HepG2 (cell line): ENCODE measurements at regions not wholly inside any gene's neighbourhood (a gene's known extent, or its start where the extent isn't known, plus 50 kb on each side); places are given as distances from the start of the nearest gene placed in this dataset.
"Not testable (repeated sequence)": the region's sequence is repeated elsewhere in the genome, so short reads cannot be mapped to it uniquely, and the experiment has no call there.

ENCODE experiments used
- KLF13 ChIP-seq: sonication (generic); formaldehyde crosslinking; IDR thresholded peaks from 2 replicates; pipeline ENCODE4 v1.4.0; 2020; ENCODE audit warnings: mild to moderate bottlenecking, missing genetic modification reagents
- MED1 ChIP-seq: sonication (generic); formaldehyde crosslinking; IDR thresholded peaks from 2 replicates; pipeline ENCODE4 v1.4.0; 2020; ENCODE audit warnings: missing genetic modification reagents
- RARA ChIP-seq: IDR thresholded peaks from 2 replicates; pipeline ENCODE4 v1.6.1; 2016; ENCODE audit warnings: missing genetic modification reagents, missing compliant biosample characterization
- ZSCAN29 ChIP-seq: sonication (generic); formaldehyde crosslinking; conservative IDR thresholded peaks from 2 replicates; pipeline ENCODE4 v1.4.0; 2020; ENCODE audit warnings: mild to moderate bottlenecking, missing genetic modification reagents
- TF ChIP-seq, protein P1 (sequence below): sonication (generic); formaldehyde crosslinking; IDR thresholded peaks from 2 replicates; pipeline ENCODE4 v1.4.0; 2020; ENCODE audit warnings: missing genetic modification reagents
- TF ChIP-seq, protein P2 (sequence below): sonication (generic); formaldehyde crosslinking; IDR thresholded peaks from 2 replicates; pipeline ENCODE4 v1.5.0; 2020; ENCODE audit warnings: mild to moderate bottlenecking, missing genetic modification reagents, moderate library complexity
- TF ChIP-seq, protein P3 (sequence below): sonication (generic); formaldehyde crosslinking; IDR thresholded peaks from 2 replicates; pipeline ENCODE4 v1.4.0; 2020; ENCODE audit warnings: low read depth, mild to moderate bottlenecking, missing genetic modification reagents

DNA sequence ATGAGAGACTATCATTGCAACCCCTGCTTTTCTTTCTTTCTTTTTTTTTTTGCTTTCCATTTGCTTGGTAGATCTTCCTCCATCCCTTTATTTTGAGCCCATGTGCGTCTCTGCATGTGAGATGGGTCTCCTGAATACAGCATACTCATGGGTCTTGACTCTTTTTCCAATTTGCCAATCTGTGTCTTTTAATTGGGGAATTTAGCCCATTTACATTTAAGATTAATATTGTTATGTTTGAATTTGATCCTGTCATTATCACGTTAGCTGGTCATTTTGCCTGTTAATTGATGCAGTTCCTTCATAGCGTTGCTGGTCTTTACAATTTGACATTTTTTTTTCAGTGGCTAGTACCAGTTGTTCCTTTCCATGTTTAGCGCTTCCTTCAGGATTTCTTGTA, 211.5 kb upstream of the SLC38A2 start:
- TF ChIP-seq, protein P1, sequence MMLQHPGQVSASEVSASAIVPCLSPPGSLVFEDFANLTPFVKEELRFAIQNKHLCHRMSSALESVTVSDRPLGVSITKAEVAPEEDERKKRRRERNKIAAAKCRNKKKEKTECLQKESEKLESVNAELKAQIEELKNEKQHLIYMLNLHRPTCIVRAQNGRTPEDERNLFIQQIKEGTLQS (CRISPR knock-in tag) = not testable (repeated sequence)
- TF ChIP-seq KLF13, MED1, ZSCAN29, RARA (CRISPR knock-in tag): not testable (repeated sequence)
- TF ChIP-seq, protein P2, sequence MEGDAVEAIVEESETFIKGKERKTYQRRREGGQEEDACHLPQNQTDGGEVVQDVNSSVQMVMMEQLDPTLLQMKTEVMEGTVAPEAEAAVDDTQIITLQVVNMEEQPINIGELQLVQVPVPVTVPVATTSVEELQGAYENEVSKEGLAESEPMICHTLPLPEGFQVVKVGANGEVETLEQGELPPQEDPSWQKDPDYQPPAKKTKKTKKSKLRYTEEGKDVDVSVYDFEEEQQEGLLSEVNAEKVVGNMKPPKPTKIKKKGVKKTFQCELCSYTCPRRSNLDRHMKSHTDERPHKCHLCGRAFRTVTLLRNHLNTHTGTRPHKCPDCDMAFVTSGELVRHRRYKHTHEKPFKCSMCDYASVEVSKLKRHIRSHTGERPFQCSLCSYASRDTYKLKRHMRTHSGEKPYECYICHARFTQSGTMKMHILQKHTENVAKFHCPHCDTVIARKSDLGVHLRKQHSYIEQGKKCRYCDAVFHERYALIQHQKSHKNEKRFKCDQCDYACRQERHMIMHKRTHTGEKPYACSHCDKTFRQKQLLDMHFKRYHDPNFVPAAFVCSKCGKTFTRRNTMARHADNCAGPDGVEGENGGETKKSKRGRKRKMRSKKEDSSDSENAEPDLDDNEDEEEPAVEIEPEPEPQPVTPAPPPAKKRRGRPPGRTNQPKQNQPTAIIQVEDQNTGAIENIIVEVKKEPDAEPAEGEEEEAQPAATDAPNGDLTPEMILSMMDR (CRISPR knock-in tag) = not testable (repeated sequence)
- TF ChIP-seq, protein P3, sequence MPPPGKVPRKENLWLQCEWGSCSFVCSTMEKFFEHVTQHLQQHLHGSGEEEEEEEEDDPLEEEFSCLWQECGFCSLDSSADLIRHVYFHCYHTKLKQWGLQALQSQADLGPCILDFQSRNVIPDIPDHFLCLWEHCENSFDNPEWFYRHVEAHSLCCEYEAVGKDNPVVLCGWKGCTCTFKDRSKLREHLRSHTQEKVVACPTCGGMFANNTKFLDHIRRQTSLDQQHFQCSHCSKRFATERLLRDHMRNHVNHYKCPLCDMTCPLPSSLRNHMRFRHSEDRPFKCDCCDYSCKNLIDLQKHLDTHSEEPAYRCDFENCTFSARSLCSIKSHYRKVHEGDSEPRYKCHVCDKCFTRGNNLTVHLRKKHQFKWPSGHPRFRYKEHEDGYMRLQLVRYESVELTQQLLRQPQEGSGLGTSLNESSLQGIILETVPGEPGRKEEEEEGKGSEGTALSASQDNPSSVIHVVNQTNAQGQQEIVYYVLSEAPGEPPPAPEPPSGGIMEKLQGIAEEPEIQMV (CRISPR knock-in tag) = not testable (repeated sequence)
